ENCODE measurements at regions not wholly inside any gene's neighbourhood (a gene's known extent, or its start where the extent isn't known, plus 50 kb on each side); places are given as distances from the start of the nearest gene placed in this dataset.

- TF ChIP-seq ZNF707 (tag by site-specific recombination; IDR thresholded peaks at IDR 0.05) (no peak), ZBTB8A (tag by site-specific recombination; IDR thresholded peaks at IDR 0.05) (no peak), RBAK (tag by site-specific recombination; IDR thresholded peaks at IDR 0.05) (no peak), ZNF426 (tag by site-specific recombination; IDR thresholded peaks at IDR 0.05) (no peak), ZNF350 (tag by site-specific recombination; IDR thresholded peaks at IDR 0.05) (no peak), ZNF274 (IDR thresholded peaks at IDR 0.05; ENCODE audit: low read length) (no peak), ZNF274 (tag by site-specific recombination; IDR thresholded peaks at IDR 0.05; ENCODE audit: borderline replicate concordance) (no peak)
These were observed 1327.7 kb upstream of the SEL1L start for GRCh38 chr14:82861313-82861712.
